HL-60 (cell line): ENCODE measurements at regions not wholly inside any gene's neighbourhood (a gene's known extent, or its start where the extent isn't known, plus 50 kb on each side); places are given as distances from the start of the nearest gene placed in this dataset.

Source experiments
- CTCF ChIP-seq: IDR thresholded peaks from one replicate; pipeline ENCODE4 v1.5.1; 2011; ENCODE audit warnings: low read length, control low read depth, inconsistent platforms; ENCODE audit not compliant: insufficient read depth
- GABPA ChIP-seq: IDR thresholded peaks from 2 replicates; pipeline ENCODE4 v1.6.1; 2012; ENCODE audit warnings: low read depth
- POLR2AphosphoS5 ChIP-seq: IDR thresholded peaks from 2 replicates; pipeline ENCODE4 v1.6.1; 2012; ENCODE audit warnings: low read depth

- TF ChIP-seq CTCF (no peak), POLR2AphosphoS5 (peak; percentile 79), GABPA (no peak)
Measured at GRCh38 chr4:74632634-74633033, 161.7 kb downstream of the BTC start.
